IPS DF 4.7 (cell line): ENCODE measurements at regions not wholly inside any gene's neighbourhood (a gene's known extent, or its start where the extent isn't known, plus 50 kb on each side); places are given as distances from the start of the nearest gene placed in this dataset.
"Not testable (repeated sequence)": the region's sequence is repeated elsewhere in the genome, so short reads cannot be mapped to it uniquely, and the experiment has no call there.

Experiments used
- DNase-seq: peaks from one replicate; pipeline ENCODE4 v3.0.0-alpha.2; 2013; ENCODE audit warnings: low spot score; ENCODE audit errors: extremely low read depth

DNA sequence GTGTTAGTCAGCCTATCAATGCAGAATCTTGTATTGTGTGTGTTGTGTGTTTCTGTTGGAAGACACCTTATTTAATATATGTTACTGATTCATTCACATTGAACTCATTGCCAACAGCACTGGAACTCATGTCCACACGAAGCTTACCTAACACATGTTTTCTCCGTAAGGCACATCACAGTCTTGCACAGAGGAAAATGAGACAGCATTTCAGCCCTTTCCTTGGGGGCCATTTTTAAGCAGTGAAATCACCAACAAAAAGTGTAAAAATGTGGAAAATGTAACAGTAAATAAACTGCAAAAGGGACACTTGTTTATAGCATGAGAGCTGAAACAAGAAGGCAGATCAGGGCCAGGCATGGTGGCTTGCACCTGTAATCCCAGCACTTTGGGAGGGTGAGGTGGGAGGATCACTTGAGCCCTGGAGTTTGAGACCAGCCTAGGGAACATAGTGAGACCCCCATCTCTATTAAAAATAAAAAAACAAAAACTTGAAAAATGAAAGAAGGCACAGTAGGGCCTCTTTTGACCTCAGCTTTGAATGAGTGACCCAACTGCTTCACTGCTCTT lies 306.0 kb downstream of the MYCN start:
- no peak for DNase-seq

DNA sequence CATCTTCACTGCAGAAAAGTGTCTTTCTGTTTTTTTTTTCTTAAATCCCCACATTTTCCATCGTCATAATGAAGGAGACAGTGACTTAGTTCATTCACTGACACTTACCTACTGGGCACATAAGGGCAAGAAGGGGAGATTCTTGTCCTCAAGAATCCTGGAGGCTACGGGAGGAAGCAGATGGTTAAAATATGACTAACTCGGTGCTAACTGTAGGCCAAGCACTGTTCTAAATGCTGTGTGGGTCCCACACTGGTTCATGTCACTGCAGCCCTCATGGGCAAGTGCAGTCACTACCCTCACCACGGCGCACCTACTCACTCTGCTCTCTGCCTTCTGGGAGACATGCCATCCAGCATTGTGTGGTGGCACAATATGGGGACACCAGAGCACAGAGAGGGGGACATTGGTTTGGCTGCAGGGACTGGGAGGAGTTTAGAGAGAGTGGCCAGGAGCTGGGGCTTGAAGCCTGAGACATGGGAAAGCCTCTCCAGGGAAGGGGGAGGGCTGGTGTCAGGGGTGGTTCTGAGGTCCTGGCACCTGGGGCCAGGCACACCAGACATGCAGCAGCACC lies 305.2 kb downstream of the MYCN start:
- DNase-seq = no peak

DNA sequence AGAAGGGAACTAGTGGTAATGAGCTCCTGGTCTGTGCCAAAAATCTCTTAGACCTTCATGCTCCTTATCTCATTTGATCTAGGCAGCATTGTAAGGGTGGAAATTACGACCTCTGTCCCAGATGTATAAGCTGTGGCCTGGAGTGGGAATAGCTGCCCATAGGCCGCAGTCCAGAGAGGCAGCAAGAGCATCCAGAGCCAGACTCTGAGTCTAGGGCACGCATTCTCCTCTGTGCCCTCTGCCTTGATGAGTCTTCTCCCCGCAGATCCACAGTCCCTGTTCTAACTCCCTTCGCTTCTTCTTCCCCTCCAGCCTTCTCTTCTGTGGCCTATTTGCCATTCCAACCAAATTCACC lies 304.6 kb downstream of the MYCN start:
- DNase-seq = no peak

DNA sequence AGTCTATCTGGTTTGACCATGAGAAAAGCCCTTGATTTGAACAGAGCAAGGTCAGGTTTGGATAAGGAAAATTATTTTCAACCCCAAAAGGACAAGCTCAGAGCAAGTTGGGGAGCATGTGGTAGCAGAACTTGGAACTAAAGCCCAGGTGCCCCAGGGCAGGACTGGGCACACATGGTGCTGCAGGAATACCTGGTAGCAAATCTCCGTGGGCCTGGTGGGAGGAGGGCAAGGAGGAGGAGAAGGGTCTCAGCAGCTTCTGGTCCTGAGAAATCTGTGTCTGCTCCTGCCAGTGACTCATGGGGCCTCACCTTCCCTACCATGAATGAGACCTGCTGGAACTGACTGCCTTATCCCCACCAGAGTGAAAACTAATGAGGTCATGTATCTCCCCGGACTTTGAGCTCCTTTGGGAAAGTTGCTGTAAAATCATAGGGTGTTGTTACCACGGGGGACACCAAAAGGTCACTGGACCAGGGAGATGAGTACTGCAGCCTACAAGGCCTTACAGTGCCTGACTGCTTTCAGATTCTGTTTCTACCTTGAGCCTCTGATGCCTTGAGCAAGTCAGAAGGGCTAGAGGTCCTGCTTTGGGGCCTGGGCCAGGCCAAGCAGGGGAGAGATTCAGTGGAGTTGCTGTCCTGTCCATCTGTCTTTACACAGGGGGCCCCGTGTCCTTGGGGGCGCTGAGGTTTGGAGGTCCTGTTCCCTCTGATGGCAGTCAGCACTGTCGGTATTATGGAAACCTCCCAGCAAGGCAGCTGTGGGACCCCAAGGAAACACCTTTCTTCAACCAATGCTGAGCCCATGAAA lies 304.0 kb downstream of the MYCN start:
- no peak for DNase-seq

DNA sequence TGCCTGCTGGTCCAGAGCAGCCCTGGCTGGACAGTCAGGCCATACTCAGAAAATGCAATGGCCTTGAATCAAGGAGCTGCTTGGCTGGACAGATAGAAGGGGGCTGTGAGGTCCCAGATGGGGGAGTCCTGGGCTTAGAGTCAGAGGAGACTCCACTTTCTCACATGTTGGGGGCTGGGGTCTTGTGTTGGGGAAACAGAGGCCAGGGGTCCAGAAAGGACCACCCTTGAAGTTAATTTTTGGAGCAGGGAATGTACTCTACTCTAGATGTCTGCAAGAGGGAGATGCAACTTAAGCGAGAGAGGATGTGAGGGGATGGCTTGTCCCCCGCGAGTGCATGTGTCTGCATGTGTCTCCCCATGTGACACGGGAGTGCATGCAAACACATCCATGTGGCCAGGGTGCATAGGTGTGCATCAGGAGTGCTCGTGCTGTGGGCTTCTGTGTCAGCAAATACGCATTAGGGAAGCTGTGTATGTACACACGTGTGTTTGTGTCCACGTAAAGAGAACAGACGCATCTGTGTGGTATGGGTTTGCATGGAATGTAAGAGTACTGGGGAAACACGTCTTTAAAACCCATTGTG lies 303.2 kb downstream of the MYCN start:
- DNase-seq = no peak

DNA sequence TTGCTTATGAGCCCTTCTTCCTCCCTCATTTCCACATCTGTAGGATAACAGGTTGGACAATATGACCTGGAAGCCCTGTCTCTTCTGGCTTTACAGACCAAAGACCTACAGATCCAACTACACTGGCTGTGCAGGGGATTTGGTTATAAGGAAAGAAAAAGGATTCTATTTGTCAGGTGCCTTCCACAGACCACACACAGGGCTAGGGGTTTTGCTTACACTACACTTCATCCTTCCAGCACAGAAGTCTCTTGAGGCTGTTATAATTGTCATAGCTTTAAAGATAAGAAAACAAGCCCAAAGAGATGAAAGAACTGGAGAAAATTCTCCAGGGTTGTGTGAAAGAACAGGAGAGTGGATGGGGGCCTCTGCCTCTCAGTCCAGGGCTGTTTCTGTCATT lies 302.6 kb downstream of the MYCN start:
- no peak for DNase-seq

DNA sequence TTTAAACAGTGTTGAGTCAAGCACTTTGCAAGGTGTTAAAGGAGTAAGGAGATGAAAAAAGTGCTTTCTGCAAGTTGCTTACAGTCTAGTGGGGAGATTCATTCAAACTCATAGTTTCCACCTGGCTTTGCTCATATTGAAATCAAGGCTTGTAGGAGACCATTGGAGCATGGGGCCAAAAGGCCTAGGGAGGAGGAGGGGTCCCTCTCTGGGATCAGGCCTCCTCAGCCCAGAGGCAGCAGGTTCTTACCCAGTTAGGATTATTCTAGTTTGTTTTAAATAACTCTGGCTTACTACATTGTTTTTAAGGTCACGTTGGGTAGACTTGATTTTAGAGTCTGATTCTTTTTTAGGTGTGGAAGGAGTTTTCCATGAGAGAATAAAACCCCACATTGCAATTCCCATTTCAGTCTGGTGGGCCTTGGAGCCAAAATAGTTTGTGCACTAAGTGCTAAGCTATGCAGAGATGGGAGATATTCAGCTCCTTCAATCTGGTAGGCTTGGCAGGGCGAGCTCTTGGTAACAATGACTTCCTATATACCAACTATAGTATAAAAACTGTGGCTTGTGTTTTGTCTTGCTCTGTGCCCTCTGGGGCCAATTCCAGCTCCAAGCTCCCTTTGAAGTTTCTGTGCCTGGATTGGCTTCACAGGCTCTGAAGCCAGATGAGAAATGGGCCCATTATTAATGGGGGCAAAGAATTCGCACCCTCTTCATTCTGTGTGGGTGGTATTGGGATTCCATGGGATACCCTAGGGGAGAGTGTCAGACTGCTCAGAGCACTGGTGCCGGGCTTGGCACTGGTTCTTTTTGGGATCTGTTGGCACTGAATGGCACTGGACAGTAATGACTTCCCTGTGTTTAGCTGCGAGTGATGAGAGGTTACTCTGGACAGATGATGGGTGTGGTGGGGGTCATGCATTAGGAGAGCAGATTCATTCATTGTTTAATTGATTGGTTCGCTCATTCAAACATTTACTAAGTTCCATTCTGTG lies 301.1 kb downstream of the MYCN start:
- no peak for DNase-seq

DNA sequence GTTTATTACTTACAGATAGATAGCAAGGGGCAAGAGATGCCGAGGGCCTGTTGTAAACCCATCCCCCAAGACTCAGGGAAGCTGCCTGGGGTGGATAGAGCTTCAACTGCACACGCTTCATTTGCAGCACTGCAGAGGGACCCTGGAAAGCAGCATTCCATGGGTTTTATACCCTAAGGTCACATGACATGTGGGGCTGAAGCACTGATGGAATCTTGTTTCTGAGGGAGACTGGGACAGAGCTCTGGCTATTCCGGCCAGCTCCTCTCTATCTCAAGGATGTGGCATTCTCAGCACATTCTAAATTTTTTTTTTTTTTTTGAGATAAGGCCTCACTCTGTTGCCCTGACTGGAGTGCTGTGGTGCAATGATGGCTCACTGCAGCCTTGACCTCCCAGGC lies 300.1 kb downstream of the MYCN start:
- no peak for DNase-seq

DNA sequence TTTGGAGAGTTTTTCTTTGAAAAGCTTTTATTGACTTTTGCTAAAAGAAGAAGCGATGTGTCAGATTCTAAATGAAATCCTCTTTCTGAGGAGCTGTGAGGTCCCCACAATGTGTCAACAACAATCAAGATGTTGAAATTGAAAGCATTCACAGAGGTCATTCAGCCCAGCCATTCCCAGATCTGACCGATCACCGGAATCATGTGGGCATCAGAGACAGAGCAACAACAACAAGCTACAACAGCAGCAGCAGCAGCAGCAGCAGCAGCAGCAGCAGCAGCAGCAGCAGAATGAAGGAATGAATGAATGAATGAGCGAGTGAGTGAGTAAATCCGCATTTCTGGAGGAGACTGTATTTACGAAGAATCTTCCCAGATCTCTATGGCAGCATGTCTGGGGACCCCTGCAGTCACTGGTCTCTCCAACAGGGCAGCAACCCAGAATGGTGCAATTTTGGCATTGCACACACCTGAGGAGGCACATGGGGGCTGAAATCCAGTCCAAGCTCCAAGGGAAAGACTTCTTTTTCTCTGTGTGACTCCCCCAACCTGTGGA lies 299.0 kb downstream of the MYCN start:
- DNase-seq = no peak

DNA sequence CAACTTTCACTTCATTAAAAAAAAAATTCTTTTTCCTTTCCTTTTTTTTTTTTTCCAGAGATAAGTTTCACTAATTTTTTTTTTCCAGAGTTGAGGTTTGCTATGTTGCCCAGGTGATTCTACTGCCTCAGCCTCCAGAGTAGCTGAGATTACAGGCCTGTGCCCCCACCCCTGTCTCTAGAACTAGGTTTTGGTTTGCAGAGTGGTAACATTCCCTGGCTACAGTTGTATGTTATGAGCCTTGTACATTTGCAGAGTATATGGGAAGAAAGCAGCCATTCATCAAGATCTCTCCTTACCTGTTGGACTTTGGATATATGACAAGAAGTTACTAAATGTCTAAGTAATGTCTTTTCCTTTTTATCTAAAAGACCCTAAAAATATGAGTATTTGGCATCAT lies 298.4 kb downstream of the MYCN start:
- no peak for DNase-seq

DNA sequence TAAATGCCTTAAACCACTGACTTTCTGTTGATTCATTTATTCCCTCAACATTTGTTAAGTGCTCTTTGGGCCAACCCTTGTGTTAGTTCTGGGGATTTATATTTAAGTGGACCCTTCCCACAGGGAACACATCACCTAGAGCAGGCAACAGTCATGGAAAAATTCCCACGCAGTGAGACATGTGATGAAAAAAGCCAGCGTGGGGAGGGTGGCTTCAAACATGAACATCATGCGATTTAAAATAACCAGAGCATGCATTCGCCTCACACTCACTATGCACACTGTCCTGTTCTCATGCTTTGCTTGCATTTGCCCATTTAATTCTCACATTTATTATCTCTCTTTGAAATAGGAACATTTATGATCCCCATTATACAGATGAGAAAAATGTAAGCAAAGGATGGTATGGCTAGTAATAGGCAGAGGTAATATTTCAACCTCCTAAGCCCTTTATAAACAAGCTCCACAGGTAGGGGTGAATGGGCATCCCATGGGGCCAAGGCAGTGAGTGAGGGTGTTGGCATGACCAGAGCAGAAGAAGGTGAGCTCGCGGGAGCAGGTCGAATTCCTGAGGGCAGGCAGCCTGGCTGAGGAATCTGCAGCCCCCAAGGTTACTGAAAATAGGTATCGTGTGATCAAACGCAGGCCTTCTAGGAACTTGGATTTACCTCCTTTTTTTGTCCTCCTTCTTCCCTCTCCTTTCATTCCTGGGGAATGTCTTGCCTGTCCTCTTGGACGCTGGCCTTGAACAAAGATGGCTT lies 297.8 kb downstream of the MYCN start:
- no peak for DNase-seq

DNA sequence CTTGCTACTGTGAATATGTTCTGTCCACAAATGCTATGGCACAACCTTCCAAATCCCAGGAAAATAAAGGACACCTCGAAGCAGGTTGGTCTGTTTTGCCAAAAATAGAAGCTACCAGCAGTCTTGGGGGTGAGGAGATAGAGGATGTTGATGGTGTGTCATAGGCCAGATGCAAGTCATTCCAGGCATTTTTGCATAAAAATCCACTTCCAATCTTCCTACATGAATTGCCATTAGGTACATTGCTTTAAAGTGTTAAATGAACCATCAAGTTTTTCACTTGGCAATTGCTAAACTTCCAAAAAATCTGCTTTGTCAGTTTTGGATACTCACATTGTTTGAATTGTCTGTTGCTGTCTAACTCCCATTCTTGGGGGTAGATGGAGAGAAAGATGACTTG lies 295.4 kb downstream of the MYCN start:
- DNase-seq = no peak

DNA sequence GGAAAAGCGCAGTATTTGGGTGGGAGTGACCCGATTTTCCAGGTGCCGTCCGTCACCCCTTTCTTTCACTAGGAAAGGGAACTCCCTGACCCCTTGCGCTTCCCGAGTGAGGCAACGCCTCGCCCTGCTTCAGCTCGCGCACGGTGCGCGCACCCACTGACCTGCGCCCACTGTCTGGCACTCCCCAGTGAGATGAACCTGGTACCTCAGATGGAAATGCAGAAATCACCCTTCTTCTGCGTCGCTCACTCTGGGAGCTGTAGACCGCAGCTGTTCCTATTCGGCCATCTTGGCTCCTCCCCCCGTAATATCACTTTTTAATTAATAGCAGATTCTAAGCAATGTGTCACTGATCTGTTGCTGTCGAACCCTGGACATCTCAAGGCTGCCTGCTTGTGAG lies 294.9 kb downstream of the MYCN start:
- DNase-seq = not testable (repeated sequence)

DNA sequence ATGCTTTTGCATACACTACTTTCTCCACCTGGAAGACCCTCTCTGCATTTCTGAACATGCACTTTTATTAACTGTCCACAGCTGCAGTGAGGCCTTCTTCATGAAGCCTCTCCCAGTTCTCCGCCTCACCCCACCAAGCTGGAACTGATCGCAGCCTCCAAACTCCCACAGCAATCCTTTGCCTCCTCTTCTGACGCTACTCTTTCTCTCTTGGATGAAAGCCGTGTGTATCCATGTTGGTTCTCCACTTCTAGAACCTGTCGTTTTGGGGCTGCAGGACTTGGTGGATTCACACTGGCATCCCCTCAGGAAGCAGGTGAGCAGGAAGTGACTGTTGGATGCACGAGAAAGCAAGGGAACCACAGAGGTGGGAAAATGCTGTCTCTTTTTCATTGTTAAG lies 288.6 kb downstream of the MYCN start:
- DNase-seq = no peak

DNA sequence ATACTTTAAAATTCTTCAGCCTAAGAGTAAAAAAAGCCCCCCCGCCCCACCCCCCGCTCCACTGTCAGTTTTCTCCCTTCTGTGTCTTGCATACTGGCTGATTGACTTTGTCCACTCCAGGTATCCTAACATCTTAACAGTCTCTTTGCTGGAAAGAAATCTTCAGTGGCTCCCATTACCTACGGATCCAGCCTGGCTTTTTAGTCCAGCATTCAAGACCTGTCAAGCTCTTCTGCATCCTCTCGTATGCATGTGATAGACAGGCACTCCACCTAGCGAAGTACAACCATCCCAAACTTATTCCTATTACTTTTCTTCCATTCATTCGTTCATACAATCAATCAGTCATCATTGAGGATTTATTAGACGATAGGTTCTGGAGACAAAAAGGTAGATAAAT lies 288.1 kb downstream of the MYCN start:
- no peak for DNase-seq

DNA sequence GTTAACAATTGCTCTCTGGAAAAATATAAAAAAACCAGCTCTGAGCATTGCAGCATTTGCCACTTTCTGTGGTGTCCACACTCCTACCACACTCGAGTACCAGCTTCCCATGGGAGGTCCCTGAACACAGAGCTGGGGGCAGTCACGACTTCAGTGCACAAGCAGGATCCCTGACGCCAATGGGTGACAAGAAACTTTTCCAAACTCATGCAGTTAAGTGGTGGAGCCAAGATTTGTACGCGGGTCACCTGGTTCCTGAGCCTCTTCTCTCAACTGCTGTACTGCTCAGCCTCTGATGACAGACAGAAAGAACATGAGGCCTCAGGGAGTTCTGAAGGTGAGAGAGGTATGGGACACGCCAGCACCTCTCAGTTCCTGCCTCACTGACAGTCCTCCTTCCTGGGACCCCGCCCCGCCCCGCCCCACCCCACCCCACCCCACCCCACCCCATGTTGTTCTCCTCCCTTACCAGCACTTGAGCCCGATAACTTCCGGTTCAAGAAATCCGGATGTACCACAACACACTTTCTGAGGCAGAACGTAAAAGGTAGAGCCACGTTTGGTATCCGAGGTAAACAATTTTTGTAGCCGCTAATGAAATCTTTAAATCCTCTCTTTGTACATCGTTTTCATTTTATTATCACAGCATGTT lies 287.6 kb downstream of the MYCN start:
- DNase-seq = no peak

DNA sequence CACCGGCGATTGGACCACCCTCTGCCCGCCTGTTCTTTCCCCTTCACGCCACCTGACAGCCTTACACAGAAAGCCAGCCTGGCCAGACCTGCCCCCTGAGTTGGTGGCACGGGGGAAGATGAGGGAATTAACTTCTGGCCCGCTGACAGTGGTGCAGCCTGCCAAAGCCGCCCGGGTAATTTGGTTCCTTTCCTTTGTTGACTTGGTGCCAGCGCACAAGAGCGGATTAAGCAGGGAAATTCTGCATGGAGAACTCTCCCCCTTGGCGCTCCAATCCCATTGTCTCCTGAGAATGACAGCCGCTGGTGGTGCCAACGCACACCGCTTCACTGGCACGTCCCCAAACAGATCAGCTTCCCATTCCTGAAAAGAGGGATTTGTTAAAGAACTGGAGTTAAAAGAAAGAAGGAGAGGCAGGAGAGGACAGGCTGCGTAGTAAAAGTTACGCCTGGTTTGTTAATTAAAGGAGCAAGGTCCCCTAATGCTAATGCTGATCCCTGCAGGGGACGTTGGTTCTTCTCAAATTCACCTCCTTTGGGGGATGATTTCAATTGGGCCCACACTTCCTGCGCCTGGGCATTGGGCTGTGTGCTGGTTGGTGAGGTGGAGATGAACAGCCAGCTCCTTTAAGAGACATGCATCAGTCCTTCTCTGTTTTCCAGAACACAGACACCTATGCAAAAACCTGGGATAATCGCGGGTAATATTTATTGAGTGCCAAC lies 286.8 kb downstream of the MYCN start:
- no peak for DNase-seq

DNA sequence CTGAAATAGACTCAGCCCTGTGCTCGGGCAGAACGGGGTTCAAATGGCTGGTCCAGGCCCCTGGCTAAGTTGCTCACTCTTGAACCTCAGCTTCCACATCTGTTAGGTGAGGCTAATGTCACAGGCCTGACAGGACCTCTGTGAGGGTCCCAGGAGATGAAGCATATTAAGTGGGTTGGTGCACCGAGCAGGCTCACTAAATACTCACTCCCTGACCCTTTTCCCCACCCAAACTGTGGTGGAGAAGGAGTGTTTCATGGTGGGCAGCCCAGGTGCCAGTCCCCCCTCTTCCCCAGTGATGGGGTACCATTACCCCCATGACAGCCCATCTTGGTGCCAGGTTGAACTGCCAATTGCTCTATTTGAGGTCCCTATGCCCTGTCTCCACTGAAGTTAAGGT lies 286.0 kb downstream of the MYCN start:
- DNase-seq = no peak

DNA sequence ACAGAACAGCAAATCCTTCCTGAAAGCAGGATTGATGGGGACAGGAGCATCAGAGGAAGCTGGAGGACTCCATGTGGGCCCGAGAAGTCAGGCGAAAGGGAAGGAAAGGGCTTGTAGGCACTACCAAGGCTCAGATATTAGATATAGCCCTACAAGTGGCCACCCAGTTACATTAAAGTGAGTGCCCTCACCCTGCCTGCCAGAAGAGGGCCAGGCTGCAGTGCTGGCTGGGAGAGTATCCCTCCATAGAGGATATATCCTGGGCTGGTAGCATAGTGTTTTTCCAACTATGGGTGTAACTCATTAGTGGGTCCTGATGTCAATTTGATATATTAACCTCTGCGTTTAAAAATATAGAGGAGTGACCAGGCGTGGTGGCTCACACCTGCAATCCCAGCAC lies 285.2 kb downstream of the MYCN start:
- no peak for DNase-seq
